K562 (cell line): ENCODE measurements at regions not wholly inside any gene's neighbourhood (a gene's known extent, or its start where the extent isn't known, plus 50 kb on each side); places are given as distances from the start of the nearest gene placed in this dataset.

Experiments used
- ATAC-seq: fragments of 200-7000 bp; cut with Tn5 transposase; 3 replicates; pipeline ENCODE4 v1.9.1; 2020; ENCODE audit warnings: moderate library complexity
- BruUV-seq: library from RNA; stranded (reverse); fragments of 400-500 nt; replicated peaks from 2 replicates; lab custom pipeline; 2021; lab: Mats Ljungman, UMichigan
- CTCF ChIA-PET: fragments of 300-600 bp; formaldehyde crosslinking; extraction: SDS; loops from one replicate; lab custom pipeline; 2021; ENCODE audit warnings: low intra/inter-chr PET ratio; lab: Yijun Ruan, JAX
- POLR2A ChIA-PET: fragments of 300-600, 350-650 bp; sonication (Branson Sonifier 250); formaldehyde crosslinking; extraction: SDS; loops from one replicate; lab custom pipeline; 2021; ENCODE audit warnings: antibody characterized with exemption, inconsistent platforms; lab: Yijun Ruan, JAX
- DNase-seq, 4 experiments: peaks; one replicate each; pipeline versions ENCODE4 v3.0.0 to v3.0.0-alpha.2; 2011 to 2018; ENCODE audit warnings: low spot score in 3 of 4, mixed read lengths in 3 of 4; ENCODE audit errors: extremely low read depth in 1 of 4
- FAIRE-seq: peaks from 2 replicates; lab custom pipeline; 2011; peaks lifted over from hg19 to GRCh38; lab: Jason Lieb, UNC
- H2AFZ ChIP-seq: 2 replicates; pipeline ENCODE4 v1.6.0; 2011; ENCODE audit warnings: low read depth, low read length, control low read depth, inconsistent platforms
- H3K27ac ChIP-seq: fragments of 200-600 bp; 3 replicates; pipeline ENCODE4 v1.8.0; 2011; ENCODE audit warnings: low read depth, mild to moderate bottlenecking, control low read depth, inconsistent platforms, low read length, moderate library complexity, mixed read lengths; ENCODE audit errors: extremely low read depth
- H3K27me3 ChIP-seq, 2 experiments: fragments of 300-600 bp in 1 of 2; 2 replicates in 1 of 2; 3 replicates in 1 of 2; pipeline versions ENCODE4 v1.6.0 to v1.8.0; 2011; ENCODE audit warnings: inconsistent platforms in 2 of 2, low read length in 2 of 2, mild to moderate bottlenecking in 1 of 2, mixed read lengths in 1 of 2, moderate library complexity in 1 of 2; ENCODE audit not compliant: control insufficient read depth in 2 of 2, insufficient read depth in 2 of 2
- H3K36me3 ChIP-seq: fragments of 300-600 bp; 3 replicates; pipeline ENCODE4 v1.8.0; 2011; ENCODE audit warnings: mild to moderate bottlenecking, low read length, inconsistent platforms; ENCODE audit not compliant: control insufficient read depth, insufficient read depth
- H3K4me1 ChIP-seq, 2 experiments: fragments of 200-600 bp in 1 of 2; replicated peaks in 1 of 2; 2 replicates in 1 of 2; 3 replicates in 1 of 2; pipeline versions ENCODE4 v1.5.1 to v1.8.0; 2011; ENCODE audit warnings: inconsistent platforms in 2 of 2, low read length in 2 of 2, mild to moderate bottlenecking in 1 of 2, mixed read lengths in 1 of 2, moderate library complexity in 1 of 2; ENCODE audit not compliant: control insufficient read depth in 2 of 2, insufficient read depth in 2 of 2
- H3K4me2 ChIP-seq: 2 replicates; pipeline ENCODE4 v1.6.1; 2011; ENCODE audit warnings: low read length, control low read depth, inconsistent platforms, mixed read lengths; ENCODE audit not compliant: insufficient read depth
- H3K4me3 ChIP-seq: fragments of 200-600 bp; sonication (generic), shearing (Covaris generic); 2 replicates; pipeline ENCODE4 v1.5.1; 2016; ENCODE audit warnings: control low read depth, inconsistent platforms
- H3K79me2 ChIP-seq: fragments of 200-600 bp; 3 replicates; pipeline ENCODE4 v1.8.0; 2011; ENCODE audit warnings: low read length, inconsistent platforms; ENCODE audit not compliant: control insufficient read depth, insufficient read depth
- H3K9ac ChIP-seq, 2 experiments: 2 replicates each; pipeline versions ENCODE4 v1.6.0 to v1.6.1; 2011; ENCODE audit warnings: low read depth in 2 of 2, low read length in 2 of 2, control low read depth in 1 of 2, inconsistent platforms in 1 of 2, mild to moderate bottlenecking in 1 of 2, mixed read lengths in 1 of 2; ENCODE audit not compliant: insufficient read depth in 1 of 2
- H3K9me1 ChIP-seq: one replicate; pipeline ENCODE4 v1.6.0; 2011; ENCODE audit warnings: inconsistent platforms, mild to moderate bottlenecking, low read length, moderate library complexity; ENCODE audit not compliant: control insufficient read depth, insufficient read depth
- H3K9me3 ChIP-seq: replicated peaks from 2 replicates; pipeline ENCODE4 v1.5.1; 2011; ENCODE audit warnings: low read depth, low read length, inconsistent platforms; ENCODE audit not compliant: control insufficient read depth, insufficient read depth
- H4K20me1 ChIP-seq: replicated peaks from 2 replicates; pipeline ENCODE4 v1.6.1; 2011; ENCODE audit warnings: low read length, inconsistent platforms, mixed read lengths; ENCODE audit not compliant: control insufficient read depth, insufficient read depth
- CEBPG ChIP-seq, 3 experiments: fragments of 200-800 bp in 1 of 3; sonication (Bioruptor generic) in 1 of 3; sonication (generic) in 1 of 3; formaldehyde crosslinking in 1 of 3; IDR thresholded peaks in 2 of 3; conservative IDR thresholded peaks in 1 of 3; 2 replicates each; pipeline versions ENCODE4 v1.6.1 to v1.8.0; 2016 to 2022; ENCODE audit warnings: missing compliant biosample characterization in 2 of 3, missing genetic modification characterization in 2 of 3, mild to moderate bottlenecking in 1 of 3, missing genetic modification reagents in 1 of 3
- MITF ChIP-seq: IDR thresholded peaks from 2 replicates; pipeline ENCODE4 v1.6.1; 2014; ENCODE audit warnings: antibody characterized with exemption
- MTF1 ChIP-seq: fragments of 250-450 bp; sonication (Bioruptor Pico); IDR thresholded peaks from 2 replicates; pipeline ENCODE4 v1.9.0; 2021; ENCODE audit warnings: moderate library complexity, mild to moderate bottlenecking, inconsistent platforms, borderline replicate concordance
- RFX1 ChIP-seq: fragments of 450-650 bp; IDR thresholded peaks from 2 replicates; pipeline ENCODE4 v1.6.1; 2016; ENCODE audit warnings: mild to moderate bottlenecking, moderate library complexity
- ZBTB8A ChIP-seq: fragments of 450-650 bp; IDR thresholded peaks from 2 replicates; pipeline ENCODE4 v1.6.1; 2018; ENCODE audit warnings: mild to moderate bottlenecking, moderate library complexity; ENCODE audit not compliant: partially characterized antibody
- WGBS: fragments of 100-300 bp; shearing (Covaris generic); methylation state at CpG from one replicate; pipeline ENCODE4 v1.1.6; 2016; ENCODE audit warnings: low coverage, mixed read lengths; ENCODE audit not compliant: insufficient coverage; ENCODE audit errors: missing lambda C conversion rate; 5-methylcytosine and 5-hydroxymethylcytosine counted together
- in situ Hi-C: fragments of 300-500 bp; cut with MboI; formaldehyde crosslinking; loops from 4 replicates; pipeline ENCODE4 v1.15.0; 2018; ENCODE audit warnings: inconsistent platforms, mixed read lengths
- intact Hi-C: fragments of 100-400 bp; cut with micrococcal nuclease; formaldehyde crosslinking; loops from 2 replicates; pipeline ENCODE4 v1.14.2; 2022

GRCh38 chr2:88808652-88809051 lies 117.2 kb downstream of the RPIA start:
- no TSS peak for BruUV-seq
- peaks cover 0 to 4% of the 10 kb centered on the region in 2 experiments; a peak in 1 of 5 replicates for H3K27me3 ChIP-seq
- ATAC-seq = no peak
- no peak overlapping the region for H3K27ac ChIP-seq
- H3K4me1 ChIP-seq = no peaks in the 10 kb centered on the region
- FAIRE-seq = no peak
- no peaks in the 10 kb centered on the region for H4K20me1 ChIP-seq
- no peaks in the 10 kb centered on the region for H3K9me3 ChIP-seq
- no peak overlapping the region for H3K4me3 ChIP-seq
- no peak for DNase-seq
- no peak overlapping the region for H3K9ac ChIP-seq
- intact Hi-C loops (no loop called here), in situ Hi-C loops (no loop called here)
- ChIA-PET CTCF (no interaction called here), POLR2A (no interaction called here)
- H3K79me2 ChIP-seq = no peaks in the 10 kb centered on the region
- WGBS = 0% methylated on average over 1 of the region's 1 CpG
- H2AFZ ChIP-seq = no peak overlapping the region
- H3K9me1 ChIP-seq = no peaks in the 10 kb centered on the region
- no peaks in the 10 kb centered on the region for H3K36me3 ChIP-seq
- TF ChIP-seq RFX1 (0 out of 2 replicates have a peak, but pooled peaks have one; percentile 6), MTF1 (CRISPR knock-in tag) (no peak), CEBPG (CRISPR knock-in tag; IDR thresholded peaks at IDR 0.05) (no peak), CEBPG (tag; conservative IDR thresholded peaks at IDR 0.05 in 1 of 2, IDR thresholded peaks at IDR 0.05 in 1 of 2) (no peak), MITF (no peak), ZBTB8A (no peak)
- H3K4me2 ChIP-seq = no peak overlapping the region
